ENCODE measurements at regions not wholly inside any gene's neighbourhood (a gene's known extent, or its start where the extent isn't known, plus 50 kb on each side); places are given as distances from the start of the nearest gene placed in this dataset.

DNA sequence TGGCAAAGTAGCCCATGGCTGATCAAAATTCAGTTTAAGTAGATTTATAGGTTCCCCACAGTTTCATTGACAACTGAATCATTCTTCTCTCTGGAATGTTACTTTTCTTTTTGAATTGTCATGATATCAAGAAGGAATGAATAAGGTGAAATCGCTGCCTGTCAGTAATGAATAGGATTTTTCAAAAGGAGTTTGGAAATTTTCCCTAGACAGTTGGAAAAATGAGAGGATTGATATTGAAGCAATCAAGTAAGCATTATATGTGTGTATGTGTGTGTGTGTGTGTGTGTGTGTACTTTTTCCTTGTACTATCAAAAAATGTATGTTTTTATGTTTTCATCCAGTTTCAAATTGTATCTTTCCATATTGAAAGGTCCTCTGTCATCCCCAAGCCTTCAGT is 479.5 kb downstream of the MRPL39 start:
- TF ChIP-seq CEBPB (IDR thresholded peaks at IDR 0.05; ENCODE audit: low read depth, low read length), result no peak
- TF ChIP-seq RFX5 (IDR thresholded peaks at IDR 0.05; ENCODE audit: low read depth, low read length), result no peak

Measured in IMR-90 (cell line).